ENCODE measurements at regions not wholly inside any gene's neighbourhood (a gene's known extent, or its start where the extent isn't known, plus 50 kb on each side); places are given as distances from the start of the nearest gene placed in this dataset.

GRCh38 chr12:93181409-93181965, 196.2 kb upstream of the NUDT4 start:
- DNase-seq = no peak

- no peak for DNase-seq
Observed at GRCh38 chr12:93183940-93184671, 193.6 kb upstream of the NUDT4 start.

- DNase-seq = no peak
Observed at GRCh38 chr12:93184672-93185368, 192.9 kb upstream of the NUDT4 start.

- no peak for DNase-seq
Observed at GRCh38 chr12:93185369-93185741, 192.4 kb upstream of the NUDT4 start.

GRCh38 chr12:93186131-93186530, 191.6 kb upstream of the NUDT4 start:
- no peak for DNase-seq

- no peak for DNase-seq
Observed at GRCh38 chr12:93186621-93187020, 191.1 kb upstream of the NUDT4 start.

- DNase-seq = no peak
Observed at GRCh38 chr12:93191423-93191822, 186.3 kb upstream of the NUDT4 start.

GRCh38 chr12:93191956-93192355, 185.8 kb upstream of the NUDT4 start:
- no peak for DNase-seq

- DNase-seq = no peak
Observed at GRCh38 chr12:93192878-93193277, 184.8 kb upstream of the NUDT4 start.

- DNase-seq = no peak
Observed at GRCh38 chr12:93195511-93195910, 182.2 kb upstream of the NUDT4 start.

- no peak for DNase-seq
Observed at GRCh38 chr12:93197067-93197593, 180.6 kb upstream of the NUDT4 start.

- no peak for DNase-seq
Observed at GRCh38 chr12:93198086-93198485, 179.6 kb upstream of the NUDT4 start.

GRCh38 chr12:93199831-93200236, 177.9 kb upstream of the NUDT4 start:
- DNase-seq = no peak

GRCh38 chr12:93200291-93200917, 177.3 kb upstream of the NUDT4 start:
- no peak for DNase-seq

- no peak for DNase-seq
Observed at GRCh38 chr12:93201990-93202389, 175.7 kb upstream of the NUDT4 start.

- DNase-seq = no peak
Observed at GRCh38 chr12:93202688-93203087, 175.0 kb upstream of the NUDT4 start.

- no peak for DNase-seq
Observed at GRCh38 chr12:93203361-93203760, 174.4 kb upstream of the NUDT4 start.

GRCh38 chr12:93204896-93205295, 172.8 kb upstream of the NUDT4 start:
- DNase-seq = no peak

- no peak for DNase-seq
Observed at GRCh38 chr12:93205361-93205760, 172.4 kb upstream of the NUDT4 start.

GRCh38 chr12:93208011-93208410, 169.7 kb upstream of the NUDT4 start:
- no peak for DNase-seq

- no peak for DNase-seq
Observed at GRCh38 chr12:93214523-93215289, 163.0 kb upstream of the NUDT4 start.

- no peak for DNase-seq
Observed at GRCh38 chr12:93215290-93215678, 162.4 kb upstream of the NUDT4 start.

GRCh38 chr12:93219947-93220346, 157.8 kb upstream of the NUDT4 start:
- DNase-seq = no peak
